Body of pancreas (tissue), 4 donors: ENCODE measurements at regions not wholly inside any gene's neighbourhood (a gene's known extent, or its start where the extent isn't known, plus 50 kb on each side); places are given as distances from the start of the nearest gene placed in this dataset.
"Not testable (repeated sequence)": the region's sequence is repeated elsewhere in the genome, so short reads cannot be mapped to it uniquely, and the experiment has no call there.

Source experiments
- ATAC-seq: fragments of 150-250 bp; one replicate; pipeline ENCODE4 v1.9.1; 2016
- DNase-seq, 4 donors: peaks; one replicate each; pipeline ENCODE4 v3.0.0-alpha.2; 2019
- H3K27ac ChIP-seq, 4 donors: fragments of 200-600 bp; sonication (generic); 1 replicate in 3 of 4; 2 replicates in 1 of 4; pipeline versions ENCODE4 v1.5.1 to v1.6.1; 2016 to 2019; ENCODE audit warnings: mild to moderate bottlenecking in 1 of 4, mixed read lengths in 1 of 4, moderate library complexity in 1 of 4
- H3K27me3 ChIP-seq, 2 donors: fragments of 200-600 bp; sonication (generic); one replicate each; pipeline ENCODE4 v1.6.0; 2016; ENCODE audit warnings: mild to moderate bottlenecking in 1 of 2
- H3K36me3 ChIP-seq, 2 donors: fragments of 200-600 bp; sonication (generic); replicated peaks in 1 of 2; 2 replicates each; pipeline ENCODE4 v1.5.1; 2016; ENCODE audit warnings: low read depth in 2 of 2; ENCODE audit not compliant: insufficient read depth in 1 of 2
- H3K4me1 ChIP-seq: fragments of 200-600 bp; sonication (generic); one replicate; pipeline ENCODE4 v1.6.0; 2016
- H3K4me3 ChIP-seq, 2 donors: fragments of 200-600 bp; sonication (generic); 1 replicate in 1 of 2; 2 replicates in 1 of 2; pipeline ENCODE4 v1.5.1; 2016 to 2019
- H3K9me3 ChIP-seq, 3 donors: fragments of 200-600 bp; sonication (generic); 1 replicate in 2 of 3; 2 replicates in 1 of 3; pipeline ENCODE4 v1.5.1; 2016
- CTCF ChIP-seq, 7 experiments: fragments of 450-650 bp in 4 of 7; fragments of 200-600 bp in 3 of 7; sonication (generic) in 3 of 7; IDR thresholded peaks; one replicate each; pipeline ENCODE4 v1.5.1; 2016 to 2019; ENCODE audit warnings: antibody characterized with exemption in 7 of 7
- POLR2A ChIP-seq, 3 donors: fragments of 450-650 bp; IDR thresholded peaks; one replicate each; pipeline ENCODE4 v1.6.1; 2016; ENCODE audit warnings: antibody characterized with exemption in 3 of 3, mild to moderate bottlenecking in 2 of 3
- WGBS, 2 donors: methylation state at CpG; one replicate each; pipeline ENCODE4 v1.1.5; 2017; 5-methylcytosine and 5-hydroxymethylcytosine counted together
- intact Hi-C: fragments of 100-400 bp; cut with DNase I; formaldehyde crosslinking; loops from one replicate; pipeline ENCODE4 v1.15.1; 2023

- H3K27ac ChIP-seq, result no peak overlapping the region
- DNase-seq, result no peak
- H3K4me1 ChIP-seq, result no peaks in the 10 kb centered on the region
- no peaks in the 10 kb centered on the region for H3K36me3 ChIP-seq
- no peak for ATAC-seq
- no peak overlapping the region for H3K4me3 ChIP-seq
- no peaks in the 10 kb centered on the region for H3K9me3 ChIP-seq
- no peaks in the 10 kb centered on the region for H3K27me3 ChIP-seq
- WGBS, 2 donors, result 85 to 86% methylated on average over 4 of the region's 4 CpGs
- intact Hi-C loops, result no loop called here
- no peak for TF ChIP-seq POLR2A (IDR thresholded peaks at IDR 0.05)
- TF ChIP-seq CTCF (IDR thresholded peaks at IDR 0.05), result no peak
These were observed 185.3 kb upstream of the TAPT1 start for GRCh38 chr4:16411501-16412085.

- H3K27me3 ChIP-seq, ATAC-seq, H3K27ac ChIP-seq, H3K4me3 ChIP-seq, H3K9me3 ChIP-seq, H3K4me1 ChIP-seq, intact Hi-C loops, H3K36me3 ChIP-seq, DNase-seq: not testable (repeated sequence)
- no CpG with 5 or more reads among the region's 32 CpGs for WGBS, 2 donors
These were observed 166.9 kb upstream of the TAPT1 start for GRCh38 chr4:16393216-16393615.

DNA sequence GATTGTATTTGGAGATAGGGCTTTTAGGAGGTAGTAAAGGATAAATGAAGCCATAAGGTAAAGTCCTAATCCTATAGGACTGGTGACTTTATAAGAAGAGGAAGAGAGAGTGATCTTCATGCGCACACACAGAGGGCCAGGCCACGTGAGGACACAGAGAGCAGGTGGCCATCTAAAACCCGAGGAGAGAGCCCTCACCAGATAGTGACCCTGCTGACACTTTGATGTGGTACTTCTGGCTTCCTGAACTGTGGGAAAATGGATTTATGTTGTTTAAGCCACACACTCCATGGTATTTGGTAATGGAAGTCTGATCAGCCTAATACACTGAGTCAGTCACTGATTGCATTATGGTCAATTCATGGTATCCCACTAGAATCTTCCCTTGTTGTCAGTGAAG, 164.9 kb upstream of the TAPT1 start:
- Histone ChIP-seq H3K36me3 (no peaks in the 10 kb centered on the region), H3K9me3 (no peaks in the 10 kb centered on the region), H3K4me3 (no peak overlapping the region), H3K27me3 (no peaks in the 10 kb centered on the region), H3K4me1 (no peaks in the 10 kb centered on the region), H3K27ac (no peak overlapping the region)
- intact Hi-C loops, result no loop called here
- WGBS, 2 donors, result 69 to 81% methylated on average over 3 of the region's 3 CpGs
- DNase-seq (no peak), ATAC-seq (no peak)
- TF ChIP-seq CTCF (IDR thresholded peaks at IDR 0.05), result no peak
- TF ChIP-seq POLR2A (IDR thresholded peaks at IDR 0.05), result no peak

GRCh38 chr4:16387448-16387847, 161.2 kb upstream of the TAPT1 start:
- Histone ChIP-seq H3K36me3 (no peaks in the 10 kb centered on the region), H3K27ac (no peak overlapping the region), H3K9me3 (no peaks in the 10 kb centered on the region), H3K4me3 (no peak overlapping the region), H3K27me3 (no peaks in the 10 kb centered on the region), H3K4me1 (no peaks in the 10 kb centered on the region)
- ATAC-seq, result no peak
- DNase-seq, result no peak
- TF ChIP-seq POLR2A (IDR thresholded peaks at IDR 0.05) (no peak), CTCF (IDR thresholded peaks at IDR 0.05) (no peak)
- intact Hi-C loops, result no loop called here
- 52 to 60% methylated on average over 1 of the region's 1 CpG for WGBS, 2 donors

DNA sequence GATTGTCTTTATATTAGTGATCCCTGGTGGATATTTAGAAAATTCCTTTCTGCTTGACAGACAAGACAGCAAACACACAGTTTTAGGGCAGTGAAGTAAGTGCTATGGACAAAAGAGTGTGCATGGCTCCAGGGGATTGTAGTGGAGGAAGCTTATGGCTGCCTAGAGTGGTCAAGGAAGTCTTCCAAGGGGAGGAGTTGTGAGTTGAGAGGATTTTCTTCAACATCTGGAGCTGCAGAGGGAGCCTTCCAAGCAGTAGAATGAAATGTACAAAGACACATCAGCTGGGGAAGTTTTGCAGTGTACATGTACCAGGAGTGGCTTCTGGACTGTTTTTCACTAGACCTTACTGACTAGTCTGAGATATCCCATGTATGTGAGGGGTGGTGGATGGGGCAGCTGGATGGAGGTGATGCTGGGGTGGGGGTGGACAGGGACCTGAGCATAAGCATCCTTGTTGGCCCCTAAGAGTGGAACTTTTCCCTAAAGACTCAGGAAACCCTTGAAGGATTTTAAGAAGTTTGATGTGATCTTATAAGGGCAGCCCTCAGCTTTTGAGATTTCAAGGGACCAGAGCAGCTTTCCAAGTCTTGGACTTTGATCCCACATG, 160.5 kb upstream of the TAPT1 start:
- H3K9me3 ChIP-seq, result no peaks in the 10 kb centered on the region
- no peak overlapping the region for H3K4me3 ChIP-seq
- ATAC-seq, result no peak
- DNase-seq, result no peak
- H3K27me3 ChIP-seq, result no peaks in the 10 kb centered on the region
- intact Hi-C loops, result no loop called here
- no peak overlapping the region for H3K27ac ChIP-seq
- H3K36me3 ChIP-seq, result no peaks in the 10 kb centered on the region
- TF ChIP-seq POLR2A (IDR thresholded peaks at IDR 0.05) (no peak), CTCF (IDR thresholded peaks at IDR 0.05) (no peak)
- H3K4me1 ChIP-seq, result no peaks in the 10 kb centered on the region
